Erythroblast (primary cell): ENCODE measurements at regions not wholly inside any gene's neighbourhood (a gene's known extent, or its start where the extent isn't known, plus 50 kb on each side); places are given as distances from the start of the nearest gene placed in this dataset.

Source experiments
- GATA1 ChIP-seq: IDR thresholded peaks from 2 replicates; pipeline ENCODE4 v1.6.1; 2011; ENCODE audit warnings: low read depth, mild to moderate bottlenecking, control low read depth, low read length, moderate library complexity
- POLR2A ChIP-seq: IDR thresholded peaks from 2 replicates; pipeline ENCODE4 v1.6.1; 2011; ENCODE audit warnings: mild to moderate bottlenecking, low read length

DNA sequence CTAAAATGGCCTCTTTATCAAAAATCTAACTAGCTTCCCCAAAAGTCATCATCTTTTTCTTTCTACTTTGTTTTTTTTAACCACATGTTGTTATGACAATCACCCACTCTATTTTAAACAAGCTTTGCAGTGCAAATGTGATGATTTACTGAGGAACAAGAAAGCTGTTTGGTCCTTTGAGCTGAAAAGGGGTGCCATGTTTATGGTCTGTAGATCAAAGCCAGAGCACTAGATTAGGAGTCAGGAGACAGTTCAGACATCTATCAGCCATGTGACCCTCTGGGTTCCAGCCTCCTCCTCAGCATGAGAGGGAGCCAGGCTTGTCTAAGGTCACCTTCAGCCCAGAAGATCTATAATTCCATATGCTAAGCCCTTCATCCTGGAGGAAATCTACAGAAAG, 65.9 kb downstream of the RPL22L1 start:
- TF ChIP-seq POLR2A (no peak), GATA1 (no peak)
